Epithelial cell of esophagus (primary cell): ENCODE measurements at regions not wholly inside any gene's neighbourhood (a gene's known extent, or its start where the extent isn't known, plus 50 kb on each side); places are given as distances from the start of the nearest gene placed in this dataset.

ENCODE experiments used
- DNase-seq: peaks from one replicate; pipeline ENCODE4 v3.0.0; 2010; ENCODE audit warnings: low read depth
- H3K4me3 ChIP-seq: 2 replicates; pipeline ENCODE4 v1.5.1; 2011; ENCODE audit warnings: mild to moderate bottlenecking, low read length, control low read depth
- TF ChIP-seq, protein P1 (sequence below): IDR thresholded peaks from 2 replicates; pipeline ENCODE4 v1.5.1; 2011; ENCODE audit warnings: low read depth, mild to moderate bottlenecking, low read length, control low read depth, inconsistent platforms; ENCODE audit not compliant: insufficient read depth; ENCODE audit errors: missing control alignments

DNA sequence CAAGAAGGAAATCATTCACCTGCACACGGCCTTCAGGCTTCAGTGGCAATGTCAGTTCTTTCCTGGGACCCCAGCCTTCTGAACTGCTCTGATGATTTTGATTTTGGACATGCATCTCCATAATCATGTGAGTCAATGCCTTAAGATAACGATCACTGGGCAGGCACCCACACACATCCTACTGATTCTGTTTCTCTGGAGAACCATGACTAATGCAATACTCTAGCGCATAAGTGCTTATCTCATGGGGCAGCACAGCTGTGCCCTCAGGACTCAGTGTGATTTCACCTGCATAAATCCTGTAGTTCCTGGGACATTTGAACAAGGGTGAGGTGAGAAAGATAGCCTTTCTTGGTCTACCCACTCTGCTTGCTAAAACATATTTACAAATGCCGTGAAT, 144.6 kb downstream of the AKAIN1 start:
- DNase-seq = peak; percentile 1
- TF ChIP-seq, protein P1, sequence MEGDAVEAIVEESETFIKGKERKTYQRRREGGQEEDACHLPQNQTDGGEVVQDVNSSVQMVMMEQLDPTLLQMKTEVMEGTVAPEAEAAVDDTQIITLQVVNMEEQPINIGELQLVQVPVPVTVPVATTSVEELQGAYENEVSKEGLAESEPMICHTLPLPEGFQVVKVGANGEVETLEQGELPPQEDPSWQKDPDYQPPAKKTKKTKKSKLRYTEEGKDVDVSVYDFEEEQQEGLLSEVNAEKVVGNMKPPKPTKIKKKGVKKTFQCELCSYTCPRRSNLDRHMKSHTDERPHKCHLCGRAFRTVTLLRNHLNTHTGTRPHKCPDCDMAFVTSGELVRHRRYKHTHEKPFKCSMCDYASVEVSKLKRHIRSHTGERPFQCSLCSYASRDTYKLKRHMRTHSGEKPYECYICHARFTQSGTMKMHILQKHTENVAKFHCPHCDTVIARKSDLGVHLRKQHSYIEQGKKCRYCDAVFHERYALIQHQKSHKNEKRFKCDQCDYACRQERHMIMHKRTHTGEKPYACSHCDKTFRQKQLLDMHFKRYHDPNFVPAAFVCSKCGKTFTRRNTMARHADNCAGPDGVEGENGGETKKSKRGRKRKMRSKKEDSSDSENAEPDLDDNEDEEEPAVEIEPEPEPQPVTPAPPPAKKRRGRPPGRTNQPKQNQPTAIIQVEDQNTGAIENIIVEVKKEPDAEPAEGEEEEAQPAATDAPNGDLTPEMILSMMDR = no peak
- H3K4me3 ChIP-seq = no peak overlapping the region

DNA sequence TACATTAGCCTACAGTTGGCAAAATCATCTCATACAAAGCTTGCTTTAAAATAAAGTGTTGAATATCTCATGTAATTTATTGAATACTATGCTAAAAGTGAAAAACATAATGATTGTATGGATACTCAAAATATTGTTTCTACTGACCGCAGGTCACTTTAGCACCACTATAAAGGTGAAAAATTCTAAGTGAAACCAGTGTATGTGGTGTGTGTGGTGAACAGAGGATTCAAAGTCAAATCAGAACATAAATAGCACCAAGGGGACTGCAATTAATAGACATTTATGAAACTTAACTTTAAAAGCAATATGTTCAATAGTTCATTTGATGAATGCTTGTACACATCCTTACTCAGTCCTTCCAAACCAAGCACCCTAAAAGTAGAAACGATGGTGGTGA, 145.8 kb downstream of the AKAIN1 start:
- DNase-seq = no peak
- no peak overlapping the region for H3K4me3 ChIP-seq
- TF ChIP-seq, protein P1 = no peak

DNA sequence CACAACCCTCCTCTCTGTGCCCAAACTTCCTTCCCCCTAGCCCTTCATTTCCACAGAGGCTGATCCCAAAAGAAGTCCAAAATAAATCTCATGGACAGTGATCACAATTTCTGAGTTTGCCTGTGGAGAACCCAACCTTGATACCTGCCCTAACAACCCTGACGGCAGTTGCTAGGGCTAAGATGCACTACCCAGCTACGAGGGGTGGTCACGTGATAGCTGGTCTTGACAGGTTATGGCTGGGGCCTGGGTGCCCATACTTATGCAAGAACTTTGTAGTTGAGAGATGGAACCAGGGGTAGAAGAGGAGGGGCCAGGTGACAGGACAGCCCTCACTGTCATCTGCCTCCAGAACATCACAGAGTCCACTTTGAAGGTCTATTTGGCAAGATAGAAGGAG, 147.9 kb downstream of the AKAIN1 start:
- TF ChIP-seq, protein P1 = no peak
- no peak overlapping the region for H3K4me3 ChIP-seq
- DNase-seq = no peak

DNA sequence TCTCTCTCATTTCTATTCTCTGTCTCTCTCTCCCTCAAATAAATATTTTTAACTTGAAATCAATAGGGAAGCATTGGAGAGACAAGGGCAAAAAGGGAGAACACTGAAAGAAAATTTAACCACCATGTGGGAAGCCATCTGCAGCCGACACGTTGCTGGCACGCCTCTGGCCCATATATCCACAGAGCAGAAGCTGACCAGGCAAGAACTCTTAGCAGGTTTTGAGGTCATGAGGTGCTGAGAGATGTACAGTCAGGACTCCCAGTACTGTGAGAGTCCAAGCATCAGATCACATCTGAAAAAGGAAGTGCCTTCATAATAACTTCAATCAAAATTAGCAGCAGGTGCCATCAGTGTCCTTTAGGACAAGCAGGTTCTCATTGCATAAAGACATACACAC, 156.6 kb downstream of the AKAIN1 start:
- TF ChIP-seq, protein P1 = no peak
- no peak overlapping the region for H3K4me3 ChIP-seq
- no peak for DNase-seq

DNA sequence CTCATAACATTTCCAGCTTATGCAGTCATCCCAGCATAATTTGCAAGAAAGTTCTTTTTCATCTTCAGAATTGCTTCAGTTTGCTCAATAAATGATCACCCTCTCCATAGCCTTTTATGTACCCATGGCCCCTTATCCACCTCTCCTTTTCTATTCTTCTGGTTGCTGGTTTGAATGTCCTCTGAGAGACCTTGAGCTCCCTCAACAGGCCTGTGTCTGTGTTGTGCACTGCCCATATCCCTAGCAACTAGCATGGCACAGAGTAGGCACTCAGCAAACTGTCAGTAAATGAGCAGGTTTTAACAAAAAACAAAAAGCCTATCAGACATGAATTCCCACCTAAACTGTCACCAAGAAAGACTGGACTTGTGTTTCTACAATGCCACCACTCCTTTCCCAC, 160.5 kb downstream of the AKAIN1 start:
- TF ChIP-seq, protein P1 = no peak
- DNase-seq = no peak
- H3K4me3 ChIP-seq = no peak overlapping the region

DNA sequence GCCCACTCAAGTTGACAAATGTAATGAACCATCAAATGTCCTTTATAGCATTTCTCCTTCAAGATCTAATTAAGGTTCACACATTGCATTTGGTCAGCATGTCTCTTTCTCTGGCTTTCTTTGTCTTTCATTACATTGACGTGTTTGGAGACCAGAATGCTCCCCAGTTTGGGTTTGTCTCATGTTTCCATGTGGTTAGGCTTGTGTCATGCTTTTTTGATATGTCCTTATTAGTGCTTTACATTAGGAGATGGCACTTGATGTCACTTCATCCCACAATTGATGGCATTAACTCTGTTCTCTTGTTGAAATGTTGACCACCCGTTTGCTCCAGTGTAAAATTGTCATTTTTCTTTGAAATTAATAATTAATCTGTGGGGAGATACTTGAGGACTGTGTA, 165.8 kb downstream of the AKAIN1 start:
- TF ChIP-seq, protein P1 = no peak
- DNase-seq = no peak
- no peak overlapping the region for H3K4me3 ChIP-seq

DNA sequence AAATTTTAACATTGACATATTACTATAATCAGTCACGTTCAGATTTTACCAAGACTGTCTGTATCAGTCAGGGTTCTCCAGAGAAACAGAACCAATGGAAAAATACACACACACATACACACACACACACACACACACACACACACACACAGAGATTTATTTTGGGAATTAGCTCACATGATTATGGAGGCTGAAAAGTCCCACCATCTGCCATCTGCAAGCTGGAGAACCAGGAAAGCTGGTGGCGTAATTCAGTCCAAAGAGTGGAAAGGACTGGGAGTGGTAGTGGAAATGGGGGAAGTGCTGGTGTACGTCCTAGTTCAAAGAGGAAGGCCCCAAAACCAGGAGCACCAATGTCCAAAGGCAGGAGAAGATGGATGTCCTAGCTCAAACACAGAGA, 166.4 kb downstream of the AKAIN1 start:
- TF ChIP-seq, protein P1 = no peak
- no peak overlapping the region for H3K4me3 ChIP-seq
- no peak for DNase-seq
